Neural cell (in vitro differentiated cells): ENCODE measurements at regions not wholly inside any gene's neighbourhood (a gene's known extent, or its start where the extent isn't known, plus 50 kb on each side); places are given as distances from the start of the nearest gene placed in this dataset.

Source experiments
- H2AFZ ChIP-seq: fragments of 200-600, 300-800 bp; sonication (generic), shearing (Covaris generic); 2 replicates; pipeline ENCODE4 v1.6.0; 2014; ENCODE audit warnings: low read depth, mild to moderate bottlenecking, antibody characterized with exemption, low read length, moderate library complexity
- H3F3A ChIP-seq: fragments of 200-600 bp; shearing (Covaris generic); 2 replicates; pipeline ENCODE4 v1.6.1; 2016; ENCODE audit warnings: mild to moderate bottlenecking, moderate library complexity, mixed read lengths, antibody characterized with exemption, low read length; ENCODE audit not compliant: insufficient read depth, poor library complexity, severe bottlenecking
- H3K27ac ChIP-seq: fragments of 200-600, 300-800 bp; sonication (generic), shearing (Covaris generic); 2 replicates; pipeline ENCODE4 v1.5.1; 2014; ENCODE audit warnings: mild to moderate bottlenecking, low read length, moderate library complexity
- H3K27me3 ChIP-seq: fragments of 300-800, 200-600 bp; sonication (generic), shearing (Covaris generic); 2 replicates; pipeline ENCODE4 v1.6.0; 2014; ENCODE audit warnings: mild to moderate bottlenecking, low read depth, low read length, moderate library complexity; ENCODE audit not compliant: insufficient read depth
- H3K36me3 ChIP-seq: fragments of 300-800, 200-600 bp; sonication (generic), shearing (Covaris generic); 2 replicates; pipeline ENCODE4 v1.5.1; 2014; ENCODE audit warnings: mild to moderate bottlenecking, antibody characterized with exemption, low read length, moderate library complexity; ENCODE audit not compliant: insufficient read depth
- H3K4me2 ChIP-seq: fragments of 300-800, 200-600 bp; sonication (generic), shearing (Covaris generic); 2 replicates; pipeline ENCODE4 v1.6.0; 2014; ENCODE audit warnings: mild to moderate bottlenecking, low read length
- H3K4me3 ChIP-seq: fragments of 300-800, 200-600 bp; sonication (generic), shearing (Covaris generic); 2 replicates; pipeline ENCODE4 v1.5.1; 2014; ENCODE audit warnings: mild to moderate bottlenecking, low read length, moderate library complexity
- H3K79me2 ChIP-seq: fragments of 200-600 bp; shearing (Covaris generic); replicated peaks from 2 replicates; pipeline ENCODE4 v1.6.0; 2014; ENCODE audit warnings: mild to moderate bottlenecking, low read length, moderate library complexity; ENCODE audit not compliant: insufficient read depth
- H3K9ac ChIP-seq: fragments of 300-800, 200-600 bp; sonication (generic), shearing (Covaris generic); 2 replicates; pipeline ENCODE4 v1.6.1; 2016; ENCODE audit warnings: mild to moderate bottlenecking, low read length, mixed read lengths
- H3K9me2 ChIP-seq: fragments of 200-600 bp; shearing (Covaris generic); 2 replicates; pipeline ENCODE4 v1.6.1; 2016; ENCODE audit warnings: mild to moderate bottlenecking, low read length, mixed read lengths; ENCODE audit not compliant: insufficient read depth
- H3K9me3 ChIP-seq: fragments of 200-600, 300-800 bp; sonication (generic), shearing (Covaris generic); 2 replicates; pipeline ENCODE4 v1.6.1; 2016; ENCODE audit warnings: mild to moderate bottlenecking, mixed run types, low read length, moderate library complexity, mixed read lengths
- H4K20me1 ChIP-seq: fragments of 200-600 bp; shearing (Covaris generic); 2 replicates; pipeline ENCODE4 v1.6.1; 2016; ENCODE audit warnings: mild to moderate bottlenecking, mixed run types; ENCODE audit not compliant: insufficient read depth
- EZH2 ChIP-seq: fragments of 200-600, 300-800 bp; shearing (Covaris generic), sonication (generic); IDR thresholded peaks from 2 replicates; pipeline ENCODE4 v1.6.1; 2014; ENCODE audit warnings: antibody characterized with exemption, low read length, borderline replicate concordance, mild to moderate bottlenecking; ENCODE audit not compliant: insufficient read depth, poor library complexity, severe bottlenecking
- MXI1 ChIP-seq: fragments of 450-650 bp; conservative IDR thresholded peaks from 2 replicates; pipeline ENCODE4 v1.6.1; 2014; ENCODE audit warnings: antibody characterized with exemption, mild to moderate bottlenecking; ENCODE audit not compliant: poor library complexity, severe bottlenecking
- POLR2AphosphoS5 ChIP-seq: IDR thresholded peaks from 2 replicates; pipeline ENCODE4 v1.6.1; 2012
- RAD21 ChIP-seq: fragments of 450-650 bp; conservative IDR thresholded peaks from 2 replicates; pipeline ENCODE4 v1.6.1; 2014; ENCODE audit warnings: antibody characterized with exemption, mild to moderate bottlenecking, moderate library complexity
- SMC3 ChIP-seq: fragments of 450-650 bp; conservative IDR thresholded peaks from 2 replicates; pipeline ENCODE4 v1.6.1; 2014; ENCODE audit warnings: antibody characterized with exemption, mild to moderate bottlenecking, moderate library complexity; ENCODE audit not compliant: poor library complexity
- TAF1 ChIP-seq: IDR thresholded peaks from 2 replicates; pipeline ENCODE4 v1.6.1; 2012; ENCODE audit warnings: low read depth
- TF ChIP-seq, protein P1 (sequence below): fragments of 450-650 bp; IDR thresholded peaks from 2 replicates; pipeline ENCODE4 v1.5.1; 2014; ENCODE audit warnings: antibody characterized with exemption, mild to moderate bottlenecking, moderate library complexity; ENCODE audit not compliant: poor library complexity, severe bottlenecking
- TF ChIP-seq, protein P2 (sequence below): IDR thresholded peaks from 2 replicates; pipeline ENCODE4 v1.6.1; 2012; ENCODE audit warnings: borderline replicate concordance

DNA sequence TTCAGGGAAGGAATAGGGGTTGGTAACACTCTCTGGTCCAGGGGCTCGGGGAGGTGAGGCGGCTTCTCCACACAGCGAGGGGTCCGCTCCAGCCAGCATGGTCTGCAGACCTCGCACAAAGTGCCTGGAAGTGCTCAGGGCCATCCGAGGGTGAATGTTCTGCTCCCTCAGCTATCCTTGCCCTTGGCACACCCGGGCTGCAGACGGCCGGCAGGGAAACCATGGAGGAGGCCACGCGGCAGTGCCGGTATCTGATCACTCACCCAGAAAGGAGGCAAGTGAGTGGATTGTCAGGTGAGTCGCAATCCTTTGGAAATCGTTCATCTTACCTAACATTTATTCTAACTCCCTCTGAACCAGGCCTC lies 62.0 kb downstream of the DLL1 start:
- Histone ChIP-seq H3F3A (no peaks in the 10 kb centered on the region), H2AFZ (no peak overlapping the region), H3K9me2 (no peaks in the 10 kb centered on the region), H3K9ac (no peak overlapping the region), H3K27me3 (no peaks in the 10 kb centered on the region), H3K9me3 (no peaks in the 10 kb centered on the region), H4K20me1 (no peaks in the 10 kb centered on the region), H3K27ac (no peak overlapping the region), H3K36me3 (no peaks in the 10 kb centered on the region), H3K79me2 (no peaks in the 10 kb centered on the region), H3K4me3 (no peak overlapping the region), H3K4me2 (no peak overlapping the region)
- TF ChIP-seq, protein P1, sequence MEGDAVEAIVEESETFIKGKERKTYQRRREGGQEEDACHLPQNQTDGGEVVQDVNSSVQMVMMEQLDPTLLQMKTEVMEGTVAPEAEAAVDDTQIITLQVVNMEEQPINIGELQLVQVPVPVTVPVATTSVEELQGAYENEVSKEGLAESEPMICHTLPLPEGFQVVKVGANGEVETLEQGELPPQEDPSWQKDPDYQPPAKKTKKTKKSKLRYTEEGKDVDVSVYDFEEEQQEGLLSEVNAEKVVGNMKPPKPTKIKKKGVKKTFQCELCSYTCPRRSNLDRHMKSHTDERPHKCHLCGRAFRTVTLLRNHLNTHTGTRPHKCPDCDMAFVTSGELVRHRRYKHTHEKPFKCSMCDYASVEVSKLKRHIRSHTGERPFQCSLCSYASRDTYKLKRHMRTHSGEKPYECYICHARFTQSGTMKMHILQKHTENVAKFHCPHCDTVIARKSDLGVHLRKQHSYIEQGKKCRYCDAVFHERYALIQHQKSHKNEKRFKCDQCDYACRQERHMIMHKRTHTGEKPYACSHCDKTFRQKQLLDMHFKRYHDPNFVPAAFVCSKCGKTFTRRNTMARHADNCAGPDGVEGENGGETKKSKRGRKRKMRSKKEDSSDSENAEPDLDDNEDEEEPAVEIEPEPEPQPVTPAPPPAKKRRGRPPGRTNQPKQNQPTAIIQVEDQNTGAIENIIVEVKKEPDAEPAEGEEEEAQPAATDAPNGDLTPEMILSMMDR: no peak
- TF ChIP-seq EZH2 (no peak), MXI1 (no peak), POLR2AphosphoS5 (no peak), TAF1 (no peak), SMC3 (no peak), RAD21 (no peak)
- TF ChIP-seq, protein P2, sequence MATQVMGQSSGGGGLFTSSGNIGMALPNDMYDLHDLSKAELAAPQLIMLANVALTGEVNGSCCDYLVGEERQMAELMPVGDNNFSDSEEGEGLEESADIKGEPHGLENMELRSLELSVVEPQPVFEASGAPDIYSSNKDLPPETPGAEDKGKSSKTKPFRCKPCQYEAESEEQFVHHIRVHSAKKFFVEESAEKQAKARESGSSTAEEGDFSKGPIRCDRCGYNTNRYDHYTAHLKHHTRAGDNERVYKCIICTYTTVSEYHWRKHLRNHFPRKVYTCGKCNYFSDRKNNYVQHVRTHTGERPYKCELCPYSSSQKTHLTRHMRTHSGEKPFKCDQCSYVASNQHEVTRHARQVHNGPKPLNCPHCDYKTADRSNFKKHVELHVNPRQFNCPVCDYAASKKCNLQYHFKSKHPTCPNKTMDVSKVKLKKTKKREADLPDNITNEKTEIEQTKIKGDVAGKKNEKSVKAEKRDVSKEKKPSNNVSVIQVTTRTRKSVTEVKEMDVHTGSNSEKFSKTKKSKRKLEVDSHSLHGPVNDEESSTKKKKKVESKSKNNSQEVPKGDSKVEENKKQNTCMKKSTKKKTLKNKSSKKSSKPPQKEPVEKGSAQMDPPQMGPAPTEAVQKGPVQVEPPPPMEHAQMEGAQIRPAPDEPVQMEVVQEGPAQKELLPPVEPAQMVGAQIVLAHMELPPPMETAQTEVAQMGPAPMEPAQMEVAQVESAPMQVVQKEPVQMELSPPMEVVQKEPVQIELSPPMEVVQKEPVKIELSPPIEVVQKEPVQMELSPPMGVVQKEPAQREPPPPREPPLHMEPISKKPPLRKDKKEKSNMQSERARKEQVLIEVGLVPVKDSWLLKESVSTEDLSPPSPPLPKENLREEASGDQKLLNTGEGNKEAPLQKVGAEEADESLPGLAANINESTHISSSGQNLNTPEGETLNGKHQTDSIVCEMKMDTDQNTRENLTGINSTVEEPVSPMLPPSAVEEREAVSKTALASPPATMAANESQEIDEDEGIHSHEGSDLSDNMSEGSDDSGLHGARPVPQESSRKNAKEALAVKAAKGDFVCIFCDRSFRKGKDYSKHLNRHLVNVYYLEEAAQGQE: no peak

DNA sequence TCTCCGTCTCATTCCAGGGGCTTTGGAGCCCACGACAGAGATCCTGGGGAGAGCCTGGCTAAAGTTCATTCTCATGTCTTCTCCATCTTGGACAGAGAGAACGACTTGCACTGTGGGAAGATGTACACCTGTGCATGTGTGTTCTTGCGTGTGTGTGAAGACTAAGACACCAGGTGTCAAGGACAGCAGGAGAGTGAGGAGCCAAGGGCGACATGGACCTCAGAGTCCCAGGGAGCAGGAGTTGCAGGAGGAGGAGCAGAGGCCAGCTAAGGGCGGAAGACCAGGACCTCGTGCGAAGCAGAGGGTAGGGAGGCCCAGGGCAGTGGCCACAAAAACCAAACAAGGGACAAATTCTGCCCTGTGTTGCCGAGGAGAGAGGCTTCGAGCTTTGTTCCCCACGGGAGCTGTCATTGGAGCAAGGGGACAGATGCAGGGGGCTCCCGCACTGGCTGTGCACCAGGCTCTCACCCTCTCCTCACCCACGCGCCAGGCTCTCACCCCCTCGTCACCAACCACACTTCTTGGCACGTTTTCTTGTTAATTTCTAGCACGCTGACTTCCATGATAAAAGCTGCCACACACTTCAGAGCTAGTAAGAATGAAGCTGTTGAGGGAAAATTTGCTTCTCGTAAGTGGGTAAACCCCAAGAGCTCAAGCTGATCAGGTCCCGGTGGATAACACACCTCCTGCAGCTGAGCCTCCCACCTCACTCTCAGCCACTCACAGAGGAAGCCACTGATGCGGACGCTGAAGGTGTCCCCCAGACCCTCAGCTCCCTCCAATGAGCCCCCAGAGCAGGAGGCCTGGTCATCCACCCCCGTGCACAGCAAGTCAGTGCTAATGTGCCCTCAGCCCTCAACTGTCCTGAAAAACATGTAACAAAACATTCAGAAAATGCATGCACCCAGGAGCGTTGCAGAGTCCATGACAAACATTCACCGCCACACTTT lies 62.6 kb downstream of the DLL1 start:
- TF ChIP-seq, protein P1: no peak
- TF ChIP-seq EZH2: no peak
- TF ChIP-seq SMC3: no peak
- Histone ChIP-seq H3K9me3 (no peaks in the 10 kb centered on the region), H4K20me1 (no peaks in the 10 kb centered on the region), H3K79me2 (no peaks in the 10 kb centered on the region), H3K9me2 (no peaks in the 10 kb centered on the region), H3K4me3 (no peak overlapping the region), H3F3A (no peaks in the 10 kb centered on the region), H2AFZ (no peak overlapping the region), H3K36me3 (no peaks in the 10 kb centered on the region), H3K27me3 (no peaks in the 10 kb centered on the region), H3K27ac (no peak overlapping the region), H3K9ac (no peak overlapping the region), H3K4me2 (no peak overlapping the region)
